Neural cell (in vitro differentiated cells): ENCODE measurements at regions not wholly inside any gene's neighbourhood (a gene's known extent, or its start where the extent isn't known, plus 50 kb on each side); places are given as distances from the start of the nearest gene placed in this dataset.

Experiments
- H2AFZ ChIP-seq: fragments of 200-600, 300-800 bp; sonication (generic), shearing (Covaris generic); 2 replicates; pipeline ENCODE4 v1.6.0; 2014; ENCODE audit warnings: low read depth, mild to moderate bottlenecking, antibody characterized with exemption, low read length, moderate library complexity
- H3F3A ChIP-seq: fragments of 200-600 bp; shearing (Covaris generic); 2 replicates; pipeline ENCODE4 v1.6.1; 2016; ENCODE audit warnings: mild to moderate bottlenecking, moderate library complexity, mixed read lengths, antibody characterized with exemption, low read length; ENCODE audit not compliant: insufficient read depth, poor library complexity, severe bottlenecking
- H3K27ac ChIP-seq: fragments of 200-600, 300-800 bp; sonication (generic), shearing (Covaris generic); 2 replicates; pipeline ENCODE4 v1.5.1; 2014; ENCODE audit warnings: mild to moderate bottlenecking, low read length, moderate library complexity
- H3K27me3 ChIP-seq: fragments of 300-800, 200-600 bp; sonication (generic), shearing (Covaris generic); 2 replicates; pipeline ENCODE4 v1.6.0; 2014; ENCODE audit warnings: mild to moderate bottlenecking, low read depth, low read length, moderate library complexity; ENCODE audit not compliant: insufficient read depth
- H3K36me3 ChIP-seq: fragments of 300-800, 200-600 bp; sonication (generic), shearing (Covaris generic); 2 replicates; pipeline ENCODE4 v1.5.1; 2014; ENCODE audit warnings: mild to moderate bottlenecking, antibody characterized with exemption, low read length, moderate library complexity; ENCODE audit not compliant: insufficient read depth
- H3K4me2 ChIP-seq: fragments of 300-800, 200-600 bp; sonication (generic), shearing (Covaris generic); 2 replicates; pipeline ENCODE4 v1.6.0; 2014; ENCODE audit warnings: mild to moderate bottlenecking, low read length
- H3K4me3 ChIP-seq: fragments of 300-800, 200-600 bp; sonication (generic), shearing (Covaris generic); 2 replicates; pipeline ENCODE4 v1.5.1; 2014; ENCODE audit warnings: mild to moderate bottlenecking, low read length, moderate library complexity
- H3K79me2 ChIP-seq: fragments of 200-600 bp; shearing (Covaris generic); replicated peaks from 2 replicates; pipeline ENCODE4 v1.6.0; 2014; ENCODE audit warnings: mild to moderate bottlenecking, low read length, moderate library complexity; ENCODE audit not compliant: insufficient read depth
- H3K9ac ChIP-seq: fragments of 300-800, 200-600 bp; sonication (generic), shearing (Covaris generic); 2 replicates; pipeline ENCODE4 v1.6.1; 2016; ENCODE audit warnings: mild to moderate bottlenecking, low read length, mixed read lengths
- H3K9me2 ChIP-seq: fragments of 200-600 bp; shearing (Covaris generic); 2 replicates; pipeline ENCODE4 v1.6.1; 2016; ENCODE audit warnings: mild to moderate bottlenecking, low read length, mixed read lengths; ENCODE audit not compliant: insufficient read depth
- H3K9me3 ChIP-seq: fragments of 200-600, 300-800 bp; sonication (generic), shearing (Covaris generic); 2 replicates; pipeline ENCODE4 v1.6.1; 2016; ENCODE audit warnings: mild to moderate bottlenecking, mixed run types, low read length, moderate library complexity, mixed read lengths
- H4K20me1 ChIP-seq: fragments of 200-600 bp; shearing (Covaris generic); 2 replicates; pipeline ENCODE4 v1.6.1; 2016; ENCODE audit warnings: mild to moderate bottlenecking, mixed run types; ENCODE audit not compliant: insufficient read depth
- EP300 ChIP-seq: fragments of 450-650 bp; conservative IDR thresholded peaks from 2 replicates; pipeline ENCODE4 v1.6.1; 2014; ENCODE audit warnings: antibody characterized with exemption, mild to moderate bottlenecking, moderate library complexity; ENCODE audit not compliant: poor library complexity, severe bottlenecking
- EZH2 ChIP-seq: fragments of 200-600, 300-800 bp; shearing (Covaris generic), sonication (generic); IDR thresholded peaks from 2 replicates; pipeline ENCODE4 v1.6.1; 2014; ENCODE audit warnings: antibody characterized with exemption, low read length, borderline replicate concordance, mild to moderate bottlenecking; ENCODE audit not compliant: insufficient read depth, poor library complexity, severe bottlenecking
- MXI1 ChIP-seq: fragments of 450-650 bp; conservative IDR thresholded peaks from 2 replicates; pipeline ENCODE4 v1.6.1; 2014; ENCODE audit warnings: antibody characterized with exemption, mild to moderate bottlenecking; ENCODE audit not compliant: poor library complexity, severe bottlenecking
- POLR2AphosphoS5 ChIP-seq: IDR thresholded peaks from 2 replicates; pipeline ENCODE4 v1.6.1; 2012
- RAD21 ChIP-seq: fragments of 450-650 bp; conservative IDR thresholded peaks from 2 replicates; pipeline ENCODE4 v1.6.1; 2014; ENCODE audit warnings: antibody characterized with exemption, mild to moderate bottlenecking, moderate library complexity
- SMC3 ChIP-seq: fragments of 450-650 bp; conservative IDR thresholded peaks from 2 replicates; pipeline ENCODE4 v1.6.1; 2014; ENCODE audit warnings: antibody characterized with exemption, mild to moderate bottlenecking, moderate library complexity; ENCODE audit not compliant: poor library complexity
- TAF1 ChIP-seq: IDR thresholded peaks from 2 replicates; pipeline ENCODE4 v1.6.1; 2012; ENCODE audit warnings: low read depth
- TF ChIP-seq, protein P1 (sequence below): fragments of 450-650 bp; IDR thresholded peaks from 2 replicates; pipeline ENCODE4 v1.5.1; 2014; ENCODE audit warnings: antibody characterized with exemption, mild to moderate bottlenecking, moderate library complexity; ENCODE audit not compliant: poor library complexity, severe bottlenecking
- TF ChIP-seq, protein P2 (sequence below): IDR thresholded peaks from 2 replicates; pipeline ENCODE4 v1.6.1; 2012; ENCODE audit warnings: borderline replicate concordance

DNA sequence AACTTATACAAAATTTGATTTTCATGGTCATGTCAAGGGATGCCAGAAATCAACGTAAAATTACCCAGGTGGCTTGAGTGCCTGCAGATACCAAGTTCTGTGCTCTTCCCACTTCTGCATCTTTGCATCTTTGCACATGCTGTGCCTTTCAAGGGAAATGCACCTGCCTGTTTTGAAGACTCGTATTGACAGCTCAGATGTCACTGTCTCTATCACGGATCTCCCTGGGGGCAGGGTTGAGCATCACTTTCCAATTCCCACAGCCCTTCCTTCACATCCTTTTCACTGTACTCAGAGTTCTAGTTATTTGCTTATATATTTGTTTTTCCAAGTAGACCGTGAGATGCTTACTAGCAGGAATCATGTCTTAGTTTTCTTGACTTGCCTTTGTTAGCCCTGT lies 274.2 kb downstream of the CDH26 start:
- Histone ChIP-seq H3K9me2 (no peaks in the 10 kb centered on the region), H3K4me2 (no peak overlapping the region), H2AFZ (no peak overlapping the region), H3K27me3 (no peaks in the 10 kb centered on the region), H3K4me3 (peak overlapping the region; percentile 8), H3K27ac (peak overlapping the region; percentile 39), H3K79me2 (no peaks in the 10 kb centered on the region), H3K36me3 (no peaks in the 10 kb centered on the region), H3K9me3 (no peaks in the 10 kb centered on the region), H3F3A (no peaks in the 10 kb centered on the region), H4K20me1 (no peaks in the 10 kb centered on the region), H3K9ac (no peak overlapping the region)
- TF ChIP-seq SMC3 (no peak), EZH2 (no peak), RAD21 (no peak), MXI1 (no peak), TAF1 (no peak), POLR2AphosphoS5 (peak; percentile 69), EP300 (peak; percentile 72)
- TF ChIP-seq, protein P1, sequence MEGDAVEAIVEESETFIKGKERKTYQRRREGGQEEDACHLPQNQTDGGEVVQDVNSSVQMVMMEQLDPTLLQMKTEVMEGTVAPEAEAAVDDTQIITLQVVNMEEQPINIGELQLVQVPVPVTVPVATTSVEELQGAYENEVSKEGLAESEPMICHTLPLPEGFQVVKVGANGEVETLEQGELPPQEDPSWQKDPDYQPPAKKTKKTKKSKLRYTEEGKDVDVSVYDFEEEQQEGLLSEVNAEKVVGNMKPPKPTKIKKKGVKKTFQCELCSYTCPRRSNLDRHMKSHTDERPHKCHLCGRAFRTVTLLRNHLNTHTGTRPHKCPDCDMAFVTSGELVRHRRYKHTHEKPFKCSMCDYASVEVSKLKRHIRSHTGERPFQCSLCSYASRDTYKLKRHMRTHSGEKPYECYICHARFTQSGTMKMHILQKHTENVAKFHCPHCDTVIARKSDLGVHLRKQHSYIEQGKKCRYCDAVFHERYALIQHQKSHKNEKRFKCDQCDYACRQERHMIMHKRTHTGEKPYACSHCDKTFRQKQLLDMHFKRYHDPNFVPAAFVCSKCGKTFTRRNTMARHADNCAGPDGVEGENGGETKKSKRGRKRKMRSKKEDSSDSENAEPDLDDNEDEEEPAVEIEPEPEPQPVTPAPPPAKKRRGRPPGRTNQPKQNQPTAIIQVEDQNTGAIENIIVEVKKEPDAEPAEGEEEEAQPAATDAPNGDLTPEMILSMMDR, result no peak
- TF ChIP-seq, protein P2, sequence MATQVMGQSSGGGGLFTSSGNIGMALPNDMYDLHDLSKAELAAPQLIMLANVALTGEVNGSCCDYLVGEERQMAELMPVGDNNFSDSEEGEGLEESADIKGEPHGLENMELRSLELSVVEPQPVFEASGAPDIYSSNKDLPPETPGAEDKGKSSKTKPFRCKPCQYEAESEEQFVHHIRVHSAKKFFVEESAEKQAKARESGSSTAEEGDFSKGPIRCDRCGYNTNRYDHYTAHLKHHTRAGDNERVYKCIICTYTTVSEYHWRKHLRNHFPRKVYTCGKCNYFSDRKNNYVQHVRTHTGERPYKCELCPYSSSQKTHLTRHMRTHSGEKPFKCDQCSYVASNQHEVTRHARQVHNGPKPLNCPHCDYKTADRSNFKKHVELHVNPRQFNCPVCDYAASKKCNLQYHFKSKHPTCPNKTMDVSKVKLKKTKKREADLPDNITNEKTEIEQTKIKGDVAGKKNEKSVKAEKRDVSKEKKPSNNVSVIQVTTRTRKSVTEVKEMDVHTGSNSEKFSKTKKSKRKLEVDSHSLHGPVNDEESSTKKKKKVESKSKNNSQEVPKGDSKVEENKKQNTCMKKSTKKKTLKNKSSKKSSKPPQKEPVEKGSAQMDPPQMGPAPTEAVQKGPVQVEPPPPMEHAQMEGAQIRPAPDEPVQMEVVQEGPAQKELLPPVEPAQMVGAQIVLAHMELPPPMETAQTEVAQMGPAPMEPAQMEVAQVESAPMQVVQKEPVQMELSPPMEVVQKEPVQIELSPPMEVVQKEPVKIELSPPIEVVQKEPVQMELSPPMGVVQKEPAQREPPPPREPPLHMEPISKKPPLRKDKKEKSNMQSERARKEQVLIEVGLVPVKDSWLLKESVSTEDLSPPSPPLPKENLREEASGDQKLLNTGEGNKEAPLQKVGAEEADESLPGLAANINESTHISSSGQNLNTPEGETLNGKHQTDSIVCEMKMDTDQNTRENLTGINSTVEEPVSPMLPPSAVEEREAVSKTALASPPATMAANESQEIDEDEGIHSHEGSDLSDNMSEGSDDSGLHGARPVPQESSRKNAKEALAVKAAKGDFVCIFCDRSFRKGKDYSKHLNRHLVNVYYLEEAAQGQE, result no peak

DNA sequence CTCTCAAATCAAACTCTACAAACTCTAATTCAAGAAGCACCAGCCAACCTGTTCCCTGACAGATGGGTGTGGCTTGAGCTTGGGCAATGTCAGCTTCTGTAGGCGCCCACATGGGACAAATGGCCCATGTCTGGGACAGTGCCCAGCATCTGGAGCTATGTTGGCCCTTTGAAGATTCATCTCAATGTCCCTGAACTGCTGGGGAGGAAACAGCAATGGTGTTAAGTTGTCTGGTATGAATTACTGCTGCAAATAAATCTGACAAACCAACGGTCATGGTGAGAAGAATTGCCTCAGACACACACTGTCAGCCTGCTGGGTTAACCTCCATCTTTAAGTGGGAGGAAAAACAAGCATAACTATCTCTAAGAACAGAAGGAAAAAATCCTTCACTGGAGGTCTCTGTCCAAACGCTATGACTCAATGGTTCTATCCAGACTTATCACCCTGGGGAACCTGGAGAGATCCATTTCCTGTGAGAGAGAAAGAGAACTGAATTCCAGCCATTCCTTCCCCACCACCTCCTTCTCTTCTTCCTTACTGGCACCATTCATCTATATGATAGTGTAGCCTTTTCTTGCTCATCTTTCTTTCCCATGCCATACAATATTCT lies 274.9 kb downstream of the CDH26 start:
- H3K9me3 ChIP-seq, result no peaks in the 10 kb centered on the region
- H2AFZ ChIP-seq, result no peak overlapping the region
- H3K27me3 ChIP-seq, result no peaks in the 10 kb centered on the region
- no peaks in the 10 kb centered on the region for H3K9me2 ChIP-seq
- TF ChIP-seq, protein P2, result no peak
- no peak for TF ChIP-seq EZH2
- TF ChIP-seq TAF1, result no peak
- TF ChIP-seq SMC3, result no peak
- no peak for TF ChIP-seq RAD21
- no peaks in the 10 kb centered on the region for H4K20me1 ChIP-seq
- H3K9ac ChIP-seq, result no peak overlapping the region
- H3K79me2 ChIP-seq, result no peaks in the 10 kb centered on the region
- H3F3A ChIP-seq, result no peaks in the 10 kb centered on the region
- no peak overlapping the region for H3K4me2 ChIP-seq
- H3K27ac ChIP-seq, result peak overlapping the region; percentile 7
- no peak overlapping the region for H3K4me3 ChIP-seq
- H3K36me3 ChIP-seq, result no peaks in the 10 kb centered on the region
